Amygdala (tissue), 56 donors: ENCODE measurements at regions not wholly inside any gene's neighbourhood (a gene's known extent, or its start where the extent isn't known, plus 50 kb on each side); places are given as distances from the start of the nearest gene placed in this dataset.

ENCODE experiments used
- DNase-seq, 56 donors: peaks; one replicate each; lab custom pipeline; 2025; lab: John Stamatoyannopoulos, UW

- no peak for DNase-seq
Measured at GRCh38 chr14:98984027-98984718, 287.8 kb downstream of the BCL11B start.

GRCh38 chr14:98984719-98985041 is 287.3 kb downstream of the BCL11B start:
- no peak for DNase-seq

GRCh38 chr14:98993818-98994217 is 278.2 kb downstream of the BCL11B start:
- DNase-seq: no peak

GRCh38 chr14:98994561-98994960 is 277.4 kb downstream of the BCL11B start:
- no peak for DNase-seq

GRCh38 chr14:98997526-98998205 is 274.3 kb downstream of the BCL11B start:
- DNase-seq: no peak

GRCh38 chr14:98999345-98999744 is 272.7 kb downstream of the BCL11B start:
- DNase-seq: no peak

- DNase-seq: no peak
Measured at GRCh38 chr14:98999901-99000300, 272.1 kb downstream of the BCL11B start.

- no peak for DNase-seq
Measured at GRCh38 chr14:99001241-99001640, 270.8 kb downstream of the BCL11B start.

- no peak for DNase-seq
Measured at GRCh38 chr14:99003646-99004045, 268.4 kb downstream of the BCL11B start.

- DNase-seq: no peak
Measured at GRCh38 chr14:99004112-99004511, 267.9 kb downstream of the BCL11B start.

GRCh38 chr14:99006276-99006675 is 265.7 kb downstream of the BCL11B start:
- DNase-seq: no peak

GRCh38 chr14:99007795-99008194 is 264.2 kb downstream of the BCL11B start:
- no peak for DNase-seq

GRCh38 chr14:99009871-99010270 is 262.1 kb downstream of the BCL11B start:
- DNase-seq: no peak

GRCh38 chr14:99011385-99011784 is 260.6 kb downstream of the BCL11B start:
- no peak for DNase-seq

- peak in 10 of 56 donors; percentile 8 to 37 (median 22) for DNase-seq
Measured at GRCh38 chr14:99012703-99013102, 259.3 kb downstream of the BCL11B start.

- peak in 1 of 56 donors; percentile 10 for DNase-seq
Measured at GRCh38 chr14:99015833-99016232, 256.2 kb downstream of the BCL11B start.

GRCh38 chr14:99023371-99023770 is 248.6 kb downstream of the BCL11B start:
- DNase-seq: no peak

GRCh38 chr14:99024926-99025325 is 247.1 kb downstream of the BCL11B start:
- peak in 4 of 56 donors; percentile 14 to 30 (median 21) for DNase-seq

GRCh38 chr14:99025418-99025817 is 246.6 kb downstream of the BCL11B start:
- no peak for DNase-seq

- no peak for DNase-seq
Measured at GRCh38 chr14:99026471-99026870, 245.5 kb downstream of the BCL11B start.

- DNase-seq: no peak
Measured at GRCh38 chr14:99028041-99028440, 244.0 kb downstream of the BCL11B start.

GRCh38 chr14:99028521-99028920 is 243.5 kb downstream of the BCL11B start:
- no peak for DNase-seq
